Chondrocyte (in vitro differentiated cells): ENCODE measurements at regions not wholly inside any gene's neighbourhood (a gene's known extent, or its start where the extent isn't known, plus 50 kb on each side); places are given as distances from the start of the nearest gene placed in this dataset.

Source experiments
- DNase-seq: peaks from one replicate; pipeline ENCODE4 v3.0.0; 2021; ENCODE audit warnings: mixed read lengths, low spot score
- H3K27ac Mint-ChIP-seq: one replicate; pipeline ENCODE4 v1.8.0; 2021; ENCODE audit warnings: mild to moderate bottlenecking, moderate library complexity, mixed read lengths; ENCODE audit not compliant: unreplicated experiment
- H3K27me3 Mint-ChIP-seq: 2 replicates; pipeline ENCODE4 v1.8.0; 2021; ENCODE audit warnings: low read depth, mixed read lengths
- H3K36me3 Mint-ChIP-seq: 2 replicates; pipeline ENCODE4 v1.8.0; 2021; ENCODE audit warnings: low read depth, mixed read lengths
- H3K4me1 Mint-ChIP-seq: 2 replicates; pipeline ENCODE4 v1.8.0; 2021; ENCODE audit warnings: low read depth, mild to moderate bottlenecking, mixed read lengths
- H3K4me3 Mint-ChIP-seq: one replicate; pipeline ENCODE4 v1.8.0; 2021; ENCODE audit warnings: mild to moderate bottlenecking, moderate library complexity, mixed read lengths; ENCODE audit not compliant: unreplicated experiment
- H3K9me3 Mint-ChIP-seq: 2 replicates; pipeline ENCODE4 v1.8.0; 2021; ENCODE audit warnings: low read depth, mixed read lengths
- TF ChIP-seq, protein P1 (sequence below): fragments of 200-600 bp; sonication (generic); IDR thresholded peaks from 2 replicates; pipeline ENCODE4 v1.5.0; 2021; ENCODE audit warnings: antibody characterized with exemption, mild to moderate bottlenecking, moderate library complexity

DNA sequence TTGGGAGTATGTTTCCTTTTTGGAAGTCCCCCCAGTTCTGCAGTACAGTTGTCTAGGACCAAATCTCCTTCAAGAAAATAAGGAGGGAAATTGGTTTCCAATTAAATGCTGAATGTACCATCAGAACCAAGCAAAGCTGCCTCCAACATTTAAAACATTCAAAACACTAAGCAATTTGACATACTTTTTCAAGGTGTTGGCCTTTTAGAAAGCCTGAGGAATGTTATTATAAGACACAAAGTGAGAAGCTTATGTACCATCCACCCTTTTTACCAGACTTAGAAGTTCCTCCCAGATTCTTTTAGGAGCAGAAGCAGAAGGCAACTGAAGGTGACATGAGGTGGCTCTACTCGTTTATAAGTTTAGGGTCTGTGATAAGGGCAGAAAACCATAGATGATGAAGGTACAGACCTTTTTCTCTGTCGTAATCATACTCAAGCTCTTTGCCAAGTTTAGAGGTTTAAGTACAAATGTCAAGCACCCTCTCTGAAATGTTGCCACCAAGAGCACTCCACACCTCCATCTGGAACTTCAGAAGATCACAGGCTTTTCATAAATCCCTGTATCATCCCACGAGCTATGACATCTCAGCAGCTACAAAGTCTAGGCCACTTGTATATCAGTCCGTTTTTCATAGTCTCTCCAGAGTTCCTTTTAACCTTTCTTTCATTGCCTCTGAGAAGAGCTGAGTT, 282.5 kb upstream of the THBS1 start:
- no peak for DNase-seq
- Mint-ChIP-seq H3K4me1 (peaks cover 74% of the 10 kb centered on the region), H3K36me3 (peaks cover 3% of the 10 kb centered on the region), H3K9me3 (peaks cover 7% of the 10 kb centered on the region), H3K27me3 (no peaks in the 10 kb centered on the region), H3K4me3 (no peak overlapping the region), H3K27ac (peak overlapping the region; percentile 71)
- TF ChIP-seq, protein P1, sequence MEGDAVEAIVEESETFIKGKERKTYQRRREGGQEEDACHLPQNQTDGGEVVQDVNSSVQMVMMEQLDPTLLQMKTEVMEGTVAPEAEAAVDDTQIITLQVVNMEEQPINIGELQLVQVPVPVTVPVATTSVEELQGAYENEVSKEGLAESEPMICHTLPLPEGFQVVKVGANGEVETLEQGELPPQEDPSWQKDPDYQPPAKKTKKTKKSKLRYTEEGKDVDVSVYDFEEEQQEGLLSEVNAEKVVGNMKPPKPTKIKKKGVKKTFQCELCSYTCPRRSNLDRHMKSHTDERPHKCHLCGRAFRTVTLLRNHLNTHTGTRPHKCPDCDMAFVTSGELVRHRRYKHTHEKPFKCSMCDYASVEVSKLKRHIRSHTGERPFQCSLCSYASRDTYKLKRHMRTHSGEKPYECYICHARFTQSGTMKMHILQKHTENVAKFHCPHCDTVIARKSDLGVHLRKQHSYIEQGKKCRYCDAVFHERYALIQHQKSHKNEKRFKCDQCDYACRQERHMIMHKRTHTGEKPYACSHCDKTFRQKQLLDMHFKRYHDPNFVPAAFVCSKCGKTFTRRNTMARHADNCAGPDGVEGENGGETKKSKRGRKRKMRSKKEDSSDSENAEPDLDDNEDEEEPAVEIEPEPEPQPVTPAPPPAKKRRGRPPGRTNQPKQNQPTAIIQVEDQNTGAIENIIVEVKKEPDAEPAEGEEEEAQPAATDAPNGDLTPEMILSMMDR, result no peak

GRCh38 chr15:39299486-39300267, 281.2 kb upstream of the THBS1 start:
- peak overlapping the region; percentile 87 for H3K27ac Mint-ChIP-seq
- peaks cover 65% of the 10 kb centered on the region for H3K4me1 Mint-ChIP-seq

GRCh38 chr15:39300451-39301153, 280.3 kb upstream of the THBS1 start:
- Mint-ChIP-seq H3K36me3 (no peaks in the 10 kb centered on the region), H3K27me3 (no peaks in the 10 kb centered on the region), H3K27ac (peak overlapping the region; percentile 87), H3K4me1 (peaks cover 66% of the 10 kb centered on the region), H3K4me3 (peak overlapping the region; percentile 19), H3K9me3 (no peaks in the 10 kb centered on the region)
- no peak for DNase-seq
- TF ChIP-seq, protein P1, result no peak

More at GRCh38 chr15:39299486-39300267, 281.2 kb upstream of the THBS1 start:
- Mint-ChIP-seq H3K27me3 (no peaks in the 10 kb centered on the region), H3K9me3 (no peaks in the 10 kb centered on the region), H3K36me3 (no peaks in the 10 kb centered on the region), H3K4me3 (no peak overlapping the region)
- TF ChIP-seq, protein P1, result no peak
- DNase-seq, result no peak

DNA sequence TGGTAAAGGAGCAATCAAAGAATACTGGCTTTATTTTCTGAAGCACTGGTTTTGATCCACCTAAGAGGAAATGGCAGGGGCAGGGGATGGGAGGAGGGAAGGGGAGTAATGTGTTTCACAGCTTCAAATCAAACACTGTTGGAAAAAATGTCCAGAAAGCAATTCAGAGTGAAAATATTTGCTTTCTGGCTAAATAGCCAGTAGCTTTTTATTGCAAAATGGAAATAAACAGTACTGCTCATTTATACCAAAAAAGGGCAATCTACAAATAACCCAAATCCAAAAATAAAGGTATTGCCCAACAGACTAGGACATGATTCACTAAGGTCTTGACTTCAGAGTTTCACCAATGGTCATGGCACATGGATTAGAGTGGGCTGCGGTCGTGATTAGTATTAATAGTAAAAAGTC, 279.3 kb upstream of the THBS1 start:
- H3K9me3 Mint-ChIP-seq, result peaks cover 3% of the 10 kb centered on the region
- H3K4me1 Mint-ChIP-seq, result peaks cover 66% of the 10 kb centered on the region
- no peaks in the 10 kb centered on the region for H3K27me3 Mint-ChIP-seq
- DNase-seq, result no peak
- H3K36me3 Mint-ChIP-seq, result no peaks in the 10 kb centered on the region
- TF ChIP-seq, protein P1, result no peak
- H3K4me3 Mint-ChIP-seq, result no peak overlapping the region
- peak overlapping the region; percentile 86 for H3K27ac Mint-ChIP-seq

DNA sequence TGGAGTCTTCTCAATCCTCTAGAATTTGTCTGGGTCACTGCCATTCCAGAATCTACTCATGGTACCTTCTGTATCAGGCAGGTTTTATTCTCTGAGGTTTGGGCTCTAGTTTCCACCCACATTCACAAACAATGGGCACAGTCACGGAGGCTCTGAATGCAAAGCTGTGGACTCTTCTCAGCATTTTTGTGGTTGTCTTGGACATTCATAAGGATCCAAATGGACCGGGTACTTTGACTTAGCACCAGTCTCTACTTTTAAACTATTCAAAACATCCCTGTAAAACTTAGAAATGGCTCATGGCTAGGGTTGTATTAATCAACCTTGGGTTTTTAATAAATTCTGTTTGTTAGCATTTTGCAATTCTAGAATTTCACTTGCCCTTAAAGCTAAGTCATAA, 277.9 kb upstream of the THBS1 start:
- DNase-seq, result no peak
- Mint-ChIP-seq H3K9me3 (peaks cover 11% of the 10 kb centered on the region), H3K27me3 (no peaks in the 10 kb centered on the region), H3K27ac (no peak overlapping the region), H3K36me3 (peaks cover 4% of the 10 kb centered on the region), H3K4me1 (peaks cover 56% of the 10 kb centered on the region), H3K4me3 (no peak overlapping the region)
- TF ChIP-seq, protein P1, result no peak
